Thyroid gland (tissue), 4 donors: ENCODE measurements at regions not wholly inside any gene's neighbourhood (a gene's known extent, or its start where the extent isn't known, plus 50 kb on each side); places are given as distances from the start of the nearest gene placed in this dataset.
"Not testable (repeated sequence)": the region's sequence is repeated elsewhere in the genome, so short reads cannot be mapped to it uniquely, and the experiment has no call there.

Experiments
- POLR2A ChIP-seq, 2 donors: fragments of 450-650 bp; IDR thresholded peaks; one replicate each; pipeline ENCODE4 v1.6.1; 2017; ENCODE audit warnings: antibody characterized with exemption in 2 of 2, mild to moderate bottlenecking in 2 of 2, moderate library complexity in 1 of 2
- TF ChIP-seq, protein P1 (sequence below), 6 experiments: fragments of 200-600 bp in 3 of 6; fragments of 450-650 bp in 3 of 6; sonication (generic) in 3 of 6; IDR thresholded peaks; one replicate each; pipeline ENCODE4 v1.5.1; 2016 to 2019; ENCODE audit warnings: antibody characterized with exemption in 6 of 6, mild to moderate bottlenecking in 2 of 6, inconsistent platforms in 1 of 6, moderate library complexity in 1 of 6

GRCh38 chr2:90287751-90288150 lies 1596.3 kb downstream of the RPIA start:
- not testable (repeated sequence) for TF ChIP-seq POLR2A (IDR thresholded peaks at IDR 0.05)
- TF ChIP-seq, protein P1, sequence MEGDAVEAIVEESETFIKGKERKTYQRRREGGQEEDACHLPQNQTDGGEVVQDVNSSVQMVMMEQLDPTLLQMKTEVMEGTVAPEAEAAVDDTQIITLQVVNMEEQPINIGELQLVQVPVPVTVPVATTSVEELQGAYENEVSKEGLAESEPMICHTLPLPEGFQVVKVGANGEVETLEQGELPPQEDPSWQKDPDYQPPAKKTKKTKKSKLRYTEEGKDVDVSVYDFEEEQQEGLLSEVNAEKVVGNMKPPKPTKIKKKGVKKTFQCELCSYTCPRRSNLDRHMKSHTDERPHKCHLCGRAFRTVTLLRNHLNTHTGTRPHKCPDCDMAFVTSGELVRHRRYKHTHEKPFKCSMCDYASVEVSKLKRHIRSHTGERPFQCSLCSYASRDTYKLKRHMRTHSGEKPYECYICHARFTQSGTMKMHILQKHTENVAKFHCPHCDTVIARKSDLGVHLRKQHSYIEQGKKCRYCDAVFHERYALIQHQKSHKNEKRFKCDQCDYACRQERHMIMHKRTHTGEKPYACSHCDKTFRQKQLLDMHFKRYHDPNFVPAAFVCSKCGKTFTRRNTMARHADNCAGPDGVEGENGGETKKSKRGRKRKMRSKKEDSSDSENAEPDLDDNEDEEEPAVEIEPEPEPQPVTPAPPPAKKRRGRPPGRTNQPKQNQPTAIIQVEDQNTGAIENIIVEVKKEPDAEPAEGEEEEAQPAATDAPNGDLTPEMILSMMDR (IDR thresholded peaks at IDR 0.05) = not testable (repeated sequence)
